Iris pigment epithelial cell (primary cell): ENCODE measurements at regions not wholly inside any gene's neighbourhood (a gene's known extent, or its start where the extent isn't known, plus 50 kb on each side); places are given as distances from the start of the nearest gene placed in this dataset.
"Not testable (repeated sequence)": the region's sequence is repeated elsewhere in the genome, so short reads cannot be mapped to it uniquely, and the experiment has no call there.

Source experiments
- DNase-seq: peaks from one replicate; pipeline ENCODE4 v3.0.0-alpha.2; 2011; ENCODE audit warnings: low read depth

- DNase-seq: no peak
Observed at GRCh38 chr6:43935921-43936439, 166.0 kb downstream of the VEGFA start.

- DNase-seq: no peak
Observed at GRCh38 chr6:43934803-43935602, 165.0 kb downstream of the VEGFA start.

- DNase-seq: no peak
Observed at GRCh38 chr6:43934183-43934802, 164.3 kb downstream of the VEGFA start.

GRCh38 chr6:43933148-43933885 is 163.3 kb downstream of the VEGFA start:
- no peak for DNase-seq

GRCh38 chr6:43932259-43933147 is 162.5 kb downstream of the VEGFA start:
- DNase-seq: no peak

GRCh38 chr6:43931201-43931600 is 161.2 kb downstream of the VEGFA start:
- no peak for DNase-seq

GRCh38 chr6:43930440-43931154 is 160.6 kb downstream of the VEGFA start:
- DNase-seq: no peak

- no peak for DNase-seq
Observed at GRCh38 chr6:43929511-43929910, 159.5 kb downstream of the VEGFA start.

- no peak for DNase-seq
Observed at GRCh38 chr6:43927532-43928210, 157.7 kb downstream of the VEGFA start.

GRCh38 chr6:43926634-43927531 is 156.9 kb downstream of the VEGFA start:
- peak; percentile 67 for DNase-seq

- not testable (repeated sequence) for DNase-seq
Observed at GRCh38 chr6:43925636-43926139, 155.7 kb downstream of the VEGFA start.

- DNase-seq: no peak
Observed at GRCh38 chr6:43924222-43924702, 154.3 kb downstream of the VEGFA start.

- DNase-seq: no peak
Observed at GRCh38 chr6:43923376-43924221, 153.6 kb downstream of the VEGFA start.

GRCh38 chr6:43922426-43923375 is 152.7 kb downstream of the VEGFA start:
- DNase-seq: no peak

- DNase-seq: no peak
Observed at GRCh38 chr6:43921548-43922425, 151.8 kb downstream of the VEGFA start.

GRCh38 chr6:43921039-43921438 is 151.0 kb downstream of the VEGFA start:
- no peak for DNase-seq
